ENCODE measurements at regions not wholly inside any gene's neighbourhood (a gene's known extent, or its start where the extent isn't known, plus 50 kb on each side); places are given as distances from the start of the nearest gene placed in this dataset.

DNA sequence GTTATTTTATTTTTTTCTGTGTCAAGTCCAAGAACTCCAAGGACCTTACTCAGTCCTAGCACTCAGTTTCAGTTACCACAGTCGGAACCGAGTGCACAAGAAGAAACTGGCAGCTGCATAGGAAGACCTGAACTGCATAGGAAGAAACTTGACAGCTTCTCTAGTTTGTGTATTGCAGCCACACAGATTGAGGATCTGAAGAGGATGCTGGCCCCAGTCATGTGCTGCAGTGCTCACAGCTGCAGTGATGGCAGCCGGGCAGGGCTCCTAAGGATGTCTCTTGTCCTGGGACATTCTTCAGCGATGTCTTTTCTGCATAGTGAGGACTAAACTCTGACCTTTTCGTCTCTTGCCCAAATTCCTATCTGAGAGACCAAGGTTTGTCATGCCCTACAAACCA is 261.2 kb downstream of the STIM2 start:
- TF ChIP-seq, protein P1, sequence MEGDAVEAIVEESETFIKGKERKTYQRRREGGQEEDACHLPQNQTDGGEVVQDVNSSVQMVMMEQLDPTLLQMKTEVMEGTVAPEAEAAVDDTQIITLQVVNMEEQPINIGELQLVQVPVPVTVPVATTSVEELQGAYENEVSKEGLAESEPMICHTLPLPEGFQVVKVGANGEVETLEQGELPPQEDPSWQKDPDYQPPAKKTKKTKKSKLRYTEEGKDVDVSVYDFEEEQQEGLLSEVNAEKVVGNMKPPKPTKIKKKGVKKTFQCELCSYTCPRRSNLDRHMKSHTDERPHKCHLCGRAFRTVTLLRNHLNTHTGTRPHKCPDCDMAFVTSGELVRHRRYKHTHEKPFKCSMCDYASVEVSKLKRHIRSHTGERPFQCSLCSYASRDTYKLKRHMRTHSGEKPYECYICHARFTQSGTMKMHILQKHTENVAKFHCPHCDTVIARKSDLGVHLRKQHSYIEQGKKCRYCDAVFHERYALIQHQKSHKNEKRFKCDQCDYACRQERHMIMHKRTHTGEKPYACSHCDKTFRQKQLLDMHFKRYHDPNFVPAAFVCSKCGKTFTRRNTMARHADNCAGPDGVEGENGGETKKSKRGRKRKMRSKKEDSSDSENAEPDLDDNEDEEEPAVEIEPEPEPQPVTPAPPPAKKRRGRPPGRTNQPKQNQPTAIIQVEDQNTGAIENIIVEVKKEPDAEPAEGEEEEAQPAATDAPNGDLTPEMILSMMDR (IDR thresholded peaks at IDR 0.05), result no peak
- TF ChIP-seq POLR2A (IDR thresholded peaks at IDR 0.05; ENCODE audit: low read depth) (no peak), POLR2AphosphoS5 (IDR thresholded peaks at IDR 0.05) (no peak)

Data from esophagus muscularis mucosa (tissue), 3 donors.